HEK293 (cell line): ENCODE measurements at regions not wholly inside any gene's neighbourhood (a gene's known extent, or its start where the extent isn't known, plus 50 kb on each side); places are given as distances from the start of the nearest gene placed in this dataset.

Experiments used
- CTCF ChIA-PET: fragments of 350-600 bp; formaldehyde crosslinking; extraction: SDS; loops from one replicate; lab custom pipeline; 2021; ENCODE audit warnings: antibody characterized with exemption; lab: Yijun Ruan, JAX
- POLR2A ChIA-PET: fragments of 300-600 bp; formaldehyde crosslinking; extraction: SDS; loops from one replicate; lab custom pipeline; 2020; ENCODE audit warnings: antibody characterized with exemption, inconsistent platforms; lab: Yijun Ruan, JAX
- H3K27ac ChIP-seq: fragments of 200-500 bp; sonication (Bioruptor generic); 2 replicates; pipeline ENCODE4 v1.5.1; 2014; ENCODE audit warnings: low read depth, low read length, control low read depth, inconsistent platforms; ENCODE audit errors: extremely low read depth
- H3K36me3 ChIP-seq, 2 experiments: fragments of 200-500 bp in 1 of 2; sonication (Bioruptor generic) in 1 of 2; 1 replicate in 1 of 2; 2 replicates in 1 of 2; pipeline ENCODE4 v1.5.1; 2014 to 2017; ENCODE audit warnings: inconsistent platforms in 2 of 2, low read length in 2 of 2; ENCODE audit not compliant: control insufficient read depth in 2 of 2, insufficient read depth in 1 of 2
- H3K4me1 ChIP-seq: fragments of 200-500 bp; sonication (Bioruptor generic); 2 replicates; pipeline ENCODE4 v1.5.1; 2014; ENCODE audit warnings: mild to moderate bottlenecking, low read length, inconsistent platforms; ENCODE audit not compliant: control insufficient read depth, insufficient read depth
- H3K4me3 ChIP-seq: 2 replicates; pipeline ENCODE4 v1.5.1; 2011; ENCODE audit warnings: low read depth, mild to moderate bottlenecking, control low read depth, low read length, moderate library complexity
- H3K9me3 ChIP-seq: fragments of 200-500 bp; sonication (Bioruptor generic); 2 replicates; pipeline ENCODE4 v1.5.1; 2014; ENCODE audit warnings: low read depth, low read length, inconsistent platforms; ENCODE audit not compliant: control insufficient read depth, insufficient read depth
- HOXD13 ChIP-seq: sonication (generic); formaldehyde crosslinking; IDR thresholded peaks from 2 replicates; pipeline ENCODE4 v1.8.0; 2022; ENCODE audit warnings: missing genetic modification reagents, borderline replicate concordance
- SETDB1 ChIP-seq: IDR thresholded peaks from one replicate; pipeline ENCODE4 v1.6.1; 2017; ENCODE audit warnings: mild to moderate bottlenecking, low read length, moderate library complexity, mixed read lengths; ENCODE audit not compliant: insufficient read length
- SP3 ChIP-seq: fragments of 450-650 bp; formaldehyde crosslinking; IDR thresholded peaks from 2 replicates; pipeline ENCODE4 v1.5.1; 2016; ENCODE audit warnings: missing biosample characterization, missing genetic modification characterization
- ZEB2 ChIP-seq: fragments of 450-650 bp; formaldehyde crosslinking; IDR thresholded peaks from 2 replicates; pipeline ENCODE4 v1.5.1; 2016; ENCODE audit warnings: missing biosample characterization, missing genetic modification characterization
- ZNF157 ChIP-seq: fragments of 450-650 bp; formaldehyde crosslinking; IDR thresholded peaks from 2 replicates; pipeline ENCODE4 v1.5.1; 2016; ENCODE audit warnings: missing biosample characterization, missing genetic modification characterization
- ZNF16 ChIP-seq: fragments of 450-650 bp; formaldehyde crosslinking; IDR thresholded peaks from 2 replicates; pipeline ENCODE4 v1.5.1; 2016; ENCODE audit warnings: low read depth, missing biosample characterization, missing genetic modification characterization
- ZNF530 ChIP-seq: fragments of 450-650 bp; formaldehyde crosslinking; IDR thresholded peaks from 2 replicates; pipeline ENCODE4 v1.5.1; 2016; ENCODE audit warnings: low read depth, missing biosample characterization, missing genetic modification characterization
- ZSCAN30 ChIP-seq: fragments of 450-650 bp; IDR thresholded peaks from 2 replicates; pipeline ENCODE4 v1.5.1; 2018; ENCODE audit warnings: missing biosample characterization, mild to moderate bottlenecking, missing genetic modification characterization, moderate library complexity
- TF ChIP-seq, protein P1 (sequence below): fragments of 450-650 bp; formaldehyde crosslinking; IDR thresholded peaks from 2 replicates; pipeline ENCODE4 v1.5.1; 2016; ENCODE audit warnings: missing biosample characterization, missing genetic modification characterization, borderline replicate concordance
- TF ChIP-seq, protein P2 (sequence below): fragments of 450-650 bp; formaldehyde crosslinking; IDR thresholded peaks from 2 replicates; pipeline ENCODE4 v1.5.1; 2016; ENCODE audit warnings: missing biosample characterization, missing genetic modification characterization
- TF ChIP-seq, protein P3 (sequence below): fragments of 450-650 bp; formaldehyde crosslinking; IDR thresholded peaks from 2 replicates; pipeline ENCODE4 v1.5.1; 2016; ENCODE audit warnings: missing biosample characterization, missing genetic modification characterization
- TF ChIP-seq, protein P4 (sequence below): fragments of 450-650 bp; formaldehyde crosslinking; IDR thresholded peaks from 2 replicates; pipeline ENCODE4 v1.5.1; 2016; ENCODE audit warnings: missing biosample characterization, missing genetic modification characterization
- TF ChIP-seq, protein P5 (sequence below): fragments of 450-650 bp; formaldehyde crosslinking; IDR thresholded peaks from 2 replicates; pipeline ENCODE4 v1.5.1; 2016; ENCODE audit warnings: missing biosample characterization, missing genetic modification characterization, low read depth
- TF ChIP-seq, protein P6 (sequence below): fragments of 450-650 bp; formaldehyde crosslinking; IDR thresholded peaks from 2 replicates; pipeline ENCODE4 v1.5.1; 2017; ENCODE audit warnings: missing biosample characterization, missing genetic modification characterization
- TF ChIP-seq, protein P7 (sequence below): fragments of 450-650 bp; formaldehyde crosslinking; IDR thresholded peaks from 2 replicates; pipeline ENCODE4 v1.5.1; 2016; ENCODE audit warnings: missing biosample characterization, missing genetic modification characterization

DNA sequence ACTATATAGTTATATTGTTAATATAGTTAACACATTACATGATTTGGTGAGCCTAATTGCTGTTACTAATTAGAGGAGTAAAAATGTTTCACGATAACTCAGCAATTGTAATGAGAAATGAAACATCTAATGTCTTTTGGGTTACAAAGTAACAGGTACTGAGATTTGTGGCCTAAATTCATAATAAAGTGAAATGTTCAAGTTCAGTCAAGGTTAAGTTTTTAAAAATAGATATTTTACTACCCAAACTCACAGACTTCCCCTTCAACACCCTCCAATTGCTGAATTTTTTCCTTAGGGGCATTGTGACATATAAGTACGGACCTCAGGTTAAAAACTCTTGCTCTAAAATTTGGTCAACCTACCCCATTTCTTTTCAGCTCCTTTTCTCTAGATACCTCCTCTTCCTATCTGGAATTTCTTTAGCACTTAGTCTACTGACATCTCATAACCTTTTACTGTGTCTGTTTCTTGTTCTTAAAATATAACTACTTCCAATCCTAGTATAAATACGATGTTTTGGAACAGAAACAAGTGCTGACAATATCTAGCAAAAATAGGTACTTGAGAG lies 112.3 kb upstream of the PRSS16 start (continued):
- TF ChIP-seq, protein P1, sequence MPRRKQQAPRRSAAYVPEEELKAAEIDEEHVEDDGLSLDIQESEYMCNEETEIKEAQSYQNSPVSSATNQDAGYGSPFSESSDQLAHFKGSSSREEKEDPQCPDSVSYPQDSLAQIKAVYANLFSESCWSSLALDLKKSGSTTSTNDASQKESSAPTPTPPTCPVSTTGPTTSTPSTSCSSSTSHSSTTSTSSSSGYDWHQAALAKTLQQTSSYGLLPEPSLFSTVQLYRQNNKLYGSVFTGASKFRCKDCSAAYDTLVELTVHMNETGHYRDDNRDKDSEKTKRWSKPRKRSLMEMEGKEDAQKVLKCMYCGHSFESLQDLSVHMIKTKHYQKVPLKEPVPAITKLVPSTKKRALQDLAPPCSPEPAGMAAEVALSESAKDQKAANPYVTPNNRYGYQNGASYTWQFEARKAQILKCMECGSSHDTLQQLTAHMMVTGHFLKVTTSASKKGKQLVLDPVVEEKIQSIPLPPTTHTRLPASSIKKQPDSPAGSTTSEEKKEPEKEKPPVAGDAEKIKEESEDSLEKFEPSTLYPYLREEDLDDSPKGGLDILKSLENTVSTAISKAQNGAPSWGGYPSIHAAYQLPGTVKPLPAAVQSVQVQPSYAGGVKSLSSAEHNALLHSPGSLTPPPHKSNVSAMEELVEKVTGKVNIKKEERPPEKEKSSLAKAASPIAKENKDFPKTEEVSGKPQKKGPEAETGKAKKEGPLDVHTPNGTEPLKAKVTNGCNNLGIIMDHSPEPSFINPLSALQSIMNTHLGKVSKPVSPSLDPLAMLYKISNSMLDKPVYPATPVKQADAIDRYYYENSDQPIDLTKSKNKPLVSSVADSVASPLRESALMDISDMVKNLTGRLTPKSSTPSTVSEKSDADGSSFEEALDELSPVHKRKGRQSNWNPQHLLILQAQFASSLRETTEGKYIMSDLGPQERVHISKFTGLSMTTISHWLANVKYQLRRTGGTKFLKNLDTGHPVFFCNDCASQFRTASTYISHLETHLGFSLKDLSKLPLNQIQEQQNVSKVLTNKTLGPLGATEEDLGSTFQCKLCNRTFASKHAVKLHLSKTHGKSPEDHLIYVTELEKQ = no peak
- TF ChIP-seq, protein P2, sequence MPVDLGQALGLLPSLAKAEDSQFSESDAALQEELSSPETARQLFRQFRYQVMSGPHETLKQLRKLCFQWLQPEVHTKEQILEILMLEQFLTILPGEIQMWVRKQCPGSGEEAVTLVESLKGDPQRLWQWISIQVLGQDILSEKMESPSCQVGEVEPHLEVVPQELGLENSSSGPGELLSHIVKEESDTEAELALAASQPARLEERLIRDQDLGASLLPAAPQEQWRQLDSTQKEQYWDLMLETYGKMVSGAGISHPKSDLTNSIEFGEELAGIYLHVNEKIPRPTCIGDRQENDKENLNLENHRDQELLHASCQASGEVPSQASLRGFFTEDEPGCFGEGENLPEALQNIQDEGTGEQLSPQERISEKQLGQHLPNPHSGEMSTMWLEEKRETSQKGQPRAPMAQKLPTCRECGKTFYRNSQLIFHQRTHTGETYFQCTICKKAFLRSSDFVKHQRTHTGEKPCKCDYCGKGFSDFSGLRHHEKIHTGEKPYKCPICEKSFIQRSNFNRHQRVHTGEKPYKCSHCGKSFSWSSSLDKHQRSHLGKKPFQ (tag by site-specific recombination) = no peak
- no peak for TF ChIP-seq ZNF530 (tag by site-specific recombination)
- TF ChIP-seq, protein P3, sequence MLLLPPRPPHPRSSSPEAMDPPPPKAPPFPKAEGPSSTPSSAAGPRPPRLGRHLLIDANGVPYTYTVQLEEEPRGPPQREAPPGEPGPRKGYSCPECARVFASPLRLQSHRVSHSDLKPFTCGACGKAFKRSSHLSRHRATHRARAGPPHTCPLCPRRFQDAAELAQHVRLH (tag by site-specific recombination) = no peak
- TF ChIP-seq, protein P4, sequence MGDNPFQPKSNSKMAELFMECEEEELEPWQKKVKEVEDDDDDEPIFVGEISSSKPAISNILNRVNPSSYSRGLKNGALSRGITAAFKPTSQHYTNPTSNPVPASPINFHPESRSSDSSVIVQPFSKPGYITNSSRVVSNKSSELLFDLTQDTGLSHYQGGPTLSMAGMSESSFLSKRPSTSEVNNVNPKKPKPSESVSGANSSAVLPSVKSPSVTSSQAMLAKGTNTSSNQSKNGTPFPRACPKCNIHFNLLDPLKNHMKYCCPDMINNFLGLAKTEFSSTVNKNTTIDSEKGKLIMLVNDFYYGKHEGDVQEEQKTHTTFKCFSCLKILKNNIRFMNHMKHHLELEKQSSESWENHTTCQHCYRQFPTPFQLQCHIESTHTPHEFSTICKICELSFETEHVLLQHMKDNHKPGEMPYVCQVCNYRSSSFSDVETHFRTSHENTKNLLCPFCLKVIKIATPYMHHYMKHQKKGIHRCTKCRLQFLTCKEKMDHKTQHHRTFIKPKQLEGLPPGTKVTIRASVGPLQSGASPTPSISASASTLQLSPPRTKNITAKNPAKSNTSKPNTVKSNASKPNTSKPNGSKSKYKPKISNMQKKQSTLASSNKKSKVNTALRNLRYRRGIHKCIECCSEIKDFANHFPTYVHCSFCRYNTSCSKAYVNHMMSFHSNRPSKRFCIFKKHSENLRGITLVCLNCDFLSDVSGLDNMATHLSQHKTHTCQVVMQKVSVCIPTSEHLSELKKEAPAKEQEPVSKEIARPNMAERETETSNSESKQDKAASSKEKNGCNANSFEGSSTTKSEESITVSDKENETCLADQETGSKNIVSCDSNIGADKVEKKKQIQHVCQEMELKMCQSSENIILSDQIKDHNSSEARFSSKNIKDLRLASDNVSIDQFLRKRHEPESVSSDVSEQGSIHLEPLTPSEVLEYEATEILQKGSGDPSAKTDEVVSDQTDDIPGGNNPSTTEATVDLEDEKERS = no peak

DNA sequence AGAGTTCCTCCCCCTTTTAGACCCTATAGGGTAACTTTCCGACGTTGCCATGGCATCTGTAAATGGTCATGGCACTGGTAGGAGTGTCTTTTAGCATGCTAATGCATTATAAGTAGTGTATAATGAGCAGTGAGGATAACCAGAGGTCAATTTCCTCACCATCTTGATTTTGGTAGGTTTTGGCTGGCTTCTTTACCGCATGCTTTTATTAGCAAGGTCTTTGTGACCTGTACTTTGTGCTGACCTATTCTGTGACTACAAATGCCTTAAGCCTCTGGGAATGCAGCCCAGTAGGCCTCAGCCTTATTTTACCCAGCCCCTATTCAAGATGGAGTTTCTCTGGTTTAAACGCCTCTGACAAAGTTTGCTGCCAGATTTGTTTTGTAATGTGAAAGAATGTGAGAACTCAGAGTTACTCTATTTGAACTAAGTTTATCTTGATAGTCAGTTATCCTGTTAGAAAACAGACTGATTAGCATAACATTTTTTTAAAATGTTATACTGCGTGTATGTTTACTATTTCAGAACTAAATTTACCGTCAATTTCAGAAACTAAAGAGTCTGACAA lies 111.3 kb upstream of the PRSS16 start:
- Histone ChIP-seq H3K9me3 (no peaks in the 10 kb centered on the region), H3K4me1 (no peaks in the 10 kb centered on the region), H3K4me3 (no peak overlapping the region), H3K36me3 (no peaks in the 10 kb centered on the region), H3K27ac (no peak overlapping the region)
- no peak for TF ChIP-seq ZNF157 (tag by site-specific recombination)
- TF ChIP-seq, protein P5, sequence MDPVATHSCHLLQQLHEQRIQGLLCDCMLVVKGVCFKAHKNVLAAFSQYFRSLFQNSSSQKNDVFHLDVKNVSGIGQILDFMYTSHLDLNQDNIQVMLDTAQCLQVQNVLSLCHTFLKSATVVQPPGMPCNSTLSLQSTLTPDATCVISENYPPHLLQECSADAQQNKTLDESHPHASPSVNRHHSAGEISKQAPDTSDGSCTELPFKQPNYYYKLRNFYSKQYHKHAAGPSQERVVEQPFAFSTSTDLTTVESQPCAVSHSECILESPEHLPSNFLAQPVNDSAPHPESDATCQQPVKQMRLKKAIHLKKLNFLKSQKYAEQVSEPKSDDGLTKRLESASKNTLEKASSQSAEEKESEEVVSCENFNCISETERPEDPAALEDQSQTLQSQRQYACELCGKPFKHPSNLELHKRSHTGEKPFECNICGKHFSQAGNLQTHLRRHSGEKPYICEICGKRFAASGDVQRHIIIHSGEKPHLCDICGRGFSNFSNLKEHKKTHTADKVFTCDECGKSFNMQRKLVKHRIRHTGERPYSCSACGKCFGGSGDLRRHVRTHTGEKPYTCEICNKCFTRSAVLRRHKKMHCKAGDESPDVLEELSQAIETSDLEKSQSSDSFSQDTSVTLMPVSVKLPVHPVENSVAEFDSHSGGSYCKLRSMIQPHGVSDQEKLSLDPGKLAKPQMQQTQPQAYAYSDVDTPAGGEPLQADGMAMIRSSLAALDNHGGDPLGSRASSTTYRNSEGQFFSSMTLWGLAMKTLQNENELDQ = no peak
- TF ChIP-seq HOXD13 = no peak
- TF ChIP-seq ZNF16 (tag by site-specific recombination) = no peak
- no peak for TF ChIP-seq SETDB1
- TF ChIP-seq, protein P6, sequence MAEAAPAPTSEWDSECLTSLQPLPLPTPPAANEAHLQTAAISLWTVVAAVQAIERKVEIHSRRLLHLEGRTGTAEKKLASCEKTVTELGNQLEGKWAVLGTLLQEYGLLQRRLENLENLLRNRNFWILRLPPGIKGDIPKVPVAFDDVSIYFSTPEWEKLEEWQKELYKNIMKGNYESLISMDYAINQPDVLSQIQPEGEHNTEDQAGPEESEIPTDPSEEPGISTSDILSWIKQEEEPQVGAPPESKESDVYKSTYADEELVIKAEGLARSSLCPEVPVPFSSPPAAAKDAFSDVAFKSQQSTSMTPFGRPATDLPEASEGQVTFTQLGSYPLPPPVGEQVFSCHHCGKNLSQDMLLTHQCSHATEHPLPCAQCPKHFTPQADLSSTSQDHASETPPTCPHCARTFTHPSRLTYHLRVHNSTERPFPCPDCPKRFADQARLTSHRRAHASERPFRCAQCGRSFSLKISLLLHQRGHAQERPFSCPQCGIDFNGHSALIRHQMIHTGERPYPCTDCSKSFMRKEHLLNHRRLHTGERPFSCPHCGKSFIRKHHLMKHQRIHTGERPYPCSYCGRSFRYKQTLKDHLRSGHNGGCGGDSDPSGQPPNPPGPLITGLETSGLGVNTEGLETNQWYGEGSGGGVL (tag by site-specific recombination) = no peak
- TF ChIP-seq ZEB2 (tag by site-specific recombination) = no peak
- TF ChIP-seq, protein P7, sequence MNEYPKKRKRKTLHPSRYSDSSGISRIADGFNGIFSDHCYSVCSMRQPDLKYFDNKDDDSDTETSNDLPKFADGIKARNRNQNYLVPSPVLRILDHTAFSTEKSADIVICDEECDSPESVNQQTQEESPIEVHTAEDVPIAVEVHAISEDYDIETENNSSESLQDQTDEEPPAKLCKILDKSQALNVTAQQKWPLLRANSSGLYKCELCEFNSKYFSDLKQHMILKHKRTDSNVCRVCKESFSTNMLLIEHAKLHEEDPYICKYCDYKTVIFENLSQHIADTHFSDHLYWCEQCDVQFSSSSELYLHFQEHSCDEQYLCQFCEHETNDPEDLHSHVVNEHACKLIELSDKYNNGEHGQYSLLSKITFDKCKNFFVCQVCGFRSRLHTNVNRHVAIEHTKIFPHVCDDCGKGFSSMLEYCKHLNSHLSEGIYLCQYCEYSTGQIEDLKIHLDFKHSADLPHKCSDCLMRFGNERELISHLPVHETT (tag by site-specific recombination) = no peak
- no peak for TF ChIP-seq SP3 (tag by site-specific recombination)
- TF ChIP-seq ZSCAN30 (tag by site-specific recombination) = no peak
- CTCF ChIA-PET = no interaction called here
- POLR2A ChIA-PET = no interaction called here
